ENCODE measurements at regions not wholly inside any gene's neighbourhood (a gene's known extent, or its start where the extent isn't known, plus 50 kb on each side); places are given as distances from the start of the nearest gene placed in this dataset.

DNA sequence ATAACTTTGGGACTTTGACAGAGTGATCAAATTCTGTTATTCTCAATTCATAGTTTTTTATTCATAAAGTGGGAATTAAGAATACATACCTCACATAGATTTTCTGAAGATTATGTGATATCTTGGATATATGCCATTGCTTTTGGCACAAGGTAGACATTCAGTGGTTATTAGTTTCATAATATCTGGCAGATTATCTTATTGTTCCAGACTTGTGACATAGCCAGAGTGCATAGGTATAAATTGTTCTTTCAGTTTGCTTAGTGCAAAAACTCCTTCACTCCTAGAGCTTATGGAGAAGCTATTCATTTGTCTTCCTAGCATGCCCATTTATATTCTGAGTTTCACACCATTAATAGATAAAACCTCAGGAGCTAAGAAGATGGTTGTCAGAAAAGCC is 222.0 kb downstream of the KCNE4 start:
- no peak overlapping the region for H3K4me2 ChIP-seq (ENCODE audit: control insufficient read depth, extremely low read depth, insufficient read depth, low read depth, low read length)
- H3K9ac ChIP-seq (ENCODE audit: control insufficient read depth, extremely low read depth, insufficient read depth, low read length): no peak overlapping the region
- no peaks in the 10 kb centered on the region for H3K36me3 ChIP-seq (ENCODE audit: control insufficient read depth in 2 of 2, extremely low read depth in 1 of 2, insufficient read depth in 2 of 2, low read length in 2 of 2)
- H3K27me3 ChIP-seq (ENCODE audit: control insufficient read depth, extremely low read depth, insufficient read depth, low read length): no peaks in the 10 kb centered on the region
- TF ChIP-seq CTCF (optimal IDR thresholded peaks at IDR 0.05 in 1 of 3, IDR thresholded peaks at IDR 0.05 in 1 of 3, conservative IDR thresholded peaks at IDR 0.05 in 1 of 3; ENCODE audit: extremely low read depth in 1 of 3, insufficient read depth in 2 of 3, low read length in 3 of 3): no peak
- no peak for TF ChIP-seq EZH2 (IDR thresholded peaks at IDR 0.05; ENCODE audit: low read length)
- H3K27ac ChIP-seq (ENCODE audit: control insufficient read depth, insufficient read depth, low read length): no peak overlapping the region
- H3K79me2 ChIP-seq (ENCODE audit: control insufficient read depth, insufficient read depth, low read length): no peaks in the 10 kb centered on the region
- dilution Hi-C loops (cut with MboI; ENCODE audit: extremely low pct_ligation_motif_present, low sequenced_read_pairs): no loop called here
- no peaks in the 10 kb centered on the region for H4K20me1 ChIP-seq (ENCODE audit: control insufficient read depth, extremely low read depth, insufficient read depth, low read length)
- no peak for FAIRE-seq
- no peak overlapping the region for H3K4me3 ChIP-seq (ENCODE audit: control insufficient read depth in 2 of 3, extremely low read depth in 1 of 3, insufficient read depth in 2 of 3, low read depth in 1 of 3, low read length in 3 of 3)
- H3K4me1 ChIP-seq (ENCODE audit: control insufficient read depth, extremely low read depth, insufficient read depth, low read length): no peaks in the 10 kb centered on the region
- no peaks in the 10 kb centered on the region for H3K9me3 ChIP-seq (ENCODE audit: control insufficient read depth, low read depth, low read length)
- no peak for DNase-seq (ENCODE audit: low read depth, low spot score)
- no peak overlapping the region for H2AFZ ChIP-seq (ENCODE audit: control insufficient read depth, low read length)
- H3K9me1 ChIP-seq (ENCODE audit: control insufficient read depth, extremely low read depth, insufficient read depth, low read length): no peaks in the 10 kb centered on the region

- Histone ChIP-seq H3K4me2 (ENCODE audit: control insufficient read depth, extremely low read depth, insufficient read depth, low read depth, low read length) (no peak overlapping the region), H3K9me1 (ENCODE audit: control insufficient read depth, extremely low read depth, insufficient read depth, low read length) (no peaks in the 10 kb centered on the region), H3K27me3 (ENCODE audit: control insufficient read depth, extremely low read depth, insufficient read depth, low read length) (no peaks in the 10 kb centered on the region), H2AFZ (ENCODE audit: control insufficient read depth, low read length) (no peak overlapping the region), H3K4me3 (ENCODE audit: control insufficient read depth in 2 of 3, extremely low read depth in 1 of 3, insufficient read depth in 2 of 3, low read depth in 1 of 3, low read length in 3 of 3) (no peak overlapping the region), H3K4me1 (ENCODE audit: control insufficient read depth, extremely low read depth, insufficient read depth, low read length) (no peaks in the 10 kb centered on the region), H3K9me3 (ENCODE audit: control insufficient read depth, low read depth, low read length) (no peaks in the 10 kb centered on the region), H3K9ac (ENCODE audit: control insufficient read depth, extremely low read depth, insufficient read depth, low read length) (no peak overlapping the region), H3K27ac (ENCODE audit: control insufficient read depth, insufficient read depth, low read length) (no peak overlapping the region), H3K79me2 (ENCODE audit: control insufficient read depth, insufficient read depth, low read length) (no peaks in the 10 kb centered on the region), H3K36me3 (ENCODE audit: control insufficient read depth in 2 of 2, extremely low read depth in 1 of 2, insufficient read depth in 2 of 2, low read length in 2 of 2) (no peaks in the 10 kb centered on the region), H4K20me1 (ENCODE audit: control insufficient read depth, extremely low read depth, insufficient read depth, low read length) (no peaks in the 10 kb centered on the region)
- dilution Hi-C loops (cut with MboI; ENCODE audit: extremely low pct_ligation_motif_present, low sequenced_read_pairs): no loop called here
- FAIRE-seq (no peak), DNase-seq (ENCODE audit: low read depth, low spot score) (no peak)
- TF ChIP-seq EZH2 (IDR thresholded peaks at IDR 0.05; ENCODE audit: low read length): no peak
- no peak for TF ChIP-seq CTCF (optimal IDR thresholded peaks at IDR 0.05 in 1 of 3, IDR thresholded peaks at IDR 0.05 in 1 of 3, conservative IDR thresholded peaks at IDR 0.05 in 1 of 3; ENCODE audit: extremely low read depth in 1 of 3, insufficient read depth in 2 of 3, low read length in 3 of 3)
These were observed 230.2 kb downstream of the KCNE4 start for GRCh38 chr2:223282221-223282620.

Data from keratinocyte (primary cell).